ENCODE measurements at regions not wholly inside any gene's neighbourhood (a gene's known extent, or its start where the extent isn't known, plus 50 kb on each side); places are given as distances from the start of the nearest gene placed in this dataset.
A peak's percentile ranks its signal among the peaks of the same experiment; 100 is the strongest.

DNA sequence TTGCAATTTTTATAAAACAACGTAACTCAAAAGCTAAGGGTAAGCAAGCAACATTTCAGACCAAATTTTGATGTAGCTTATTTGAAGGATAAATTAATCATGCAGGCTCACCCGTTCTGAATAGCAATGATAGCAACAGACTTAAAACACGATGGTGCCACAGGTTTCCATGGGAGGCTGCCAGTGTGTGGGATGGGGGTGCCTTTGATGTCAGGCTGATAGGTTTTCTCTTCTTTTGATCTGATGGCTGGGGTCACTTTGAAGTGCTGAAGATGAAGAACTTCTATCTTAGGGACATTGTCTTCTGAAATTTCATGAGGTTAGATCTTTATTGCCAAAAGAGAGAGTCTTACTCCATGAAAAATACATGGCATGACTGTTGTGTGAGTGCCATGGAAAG is 206.8 kb downstream of the LPIN1 start:
- DNase-seq (ENCODE audit: low read depth): no peak

DNA sequence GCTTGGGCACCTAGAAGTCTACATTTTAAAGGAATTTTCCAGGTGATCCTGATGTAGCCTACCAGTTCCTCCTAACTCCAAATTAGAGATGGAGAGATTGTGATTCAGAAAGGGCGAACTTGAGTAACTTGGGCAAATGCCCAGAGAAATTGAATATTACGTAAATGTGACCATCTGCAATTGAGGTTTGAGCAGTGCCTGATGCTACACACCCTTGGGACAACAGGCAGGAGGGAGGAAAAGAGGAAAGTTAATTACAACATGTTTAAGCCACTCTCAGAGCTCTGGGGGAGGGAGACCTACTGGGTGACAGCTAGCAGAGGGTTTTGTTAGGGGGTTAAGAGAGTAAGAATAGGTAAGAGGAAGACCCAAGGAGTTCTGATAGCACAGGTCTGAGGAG is 208.9 kb downstream of the LPIN1 start:
- DNase-seq (ENCODE audit: low read depth): no peak

GRCh38 chr2:11955884-11956291 is 209.5 kb downstream of the LPIN1 start:
- no peak for DNase-seq (ENCODE audit: low read depth)

GRCh38 chr2:11962707-11963328 is 216.4 kb downstream of the LPIN1 start:
- peak; percentile 43 for DNase-seq (ENCODE audit: low read depth)

- no peak for DNase-seq (ENCODE audit: low read depth)
These were observed 217.5 kb downstream of the LPIN1 start for GRCh38 chr2:11963966-11964365.

GRCh38 chr2:11967946-11968465 is 221.6 kb downstream of the LPIN1 start:
- peak; percentile 30 for DNase-seq (ENCODE audit: low read depth)

DNA sequence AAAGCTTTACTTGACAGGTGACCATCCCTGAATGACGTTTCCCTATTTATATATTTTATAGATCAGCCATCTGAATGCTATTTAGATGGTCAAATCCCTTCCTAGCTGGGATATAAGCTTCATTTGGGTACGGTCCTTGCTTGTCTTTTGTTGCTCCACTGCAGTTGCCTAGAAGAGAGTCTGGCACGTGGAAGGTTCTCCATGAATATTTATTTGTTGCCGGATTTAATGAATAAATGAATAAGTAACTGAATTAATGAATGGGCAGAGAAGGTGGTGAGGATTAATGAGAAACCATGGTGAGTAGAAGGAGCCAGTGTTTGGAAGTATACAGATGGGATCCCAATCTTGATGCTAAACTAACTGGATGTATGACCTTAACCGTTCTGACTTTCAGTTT is 222.1 kb downstream of the LPIN1 start:
- no peak for DNase-seq (ENCODE audit: low read depth)

GRCh38 chr2:11969774-11970173 is 223.3 kb downstream of the LPIN1 start:
- DNase-seq (ENCODE audit: low read depth): no peak

DNA sequence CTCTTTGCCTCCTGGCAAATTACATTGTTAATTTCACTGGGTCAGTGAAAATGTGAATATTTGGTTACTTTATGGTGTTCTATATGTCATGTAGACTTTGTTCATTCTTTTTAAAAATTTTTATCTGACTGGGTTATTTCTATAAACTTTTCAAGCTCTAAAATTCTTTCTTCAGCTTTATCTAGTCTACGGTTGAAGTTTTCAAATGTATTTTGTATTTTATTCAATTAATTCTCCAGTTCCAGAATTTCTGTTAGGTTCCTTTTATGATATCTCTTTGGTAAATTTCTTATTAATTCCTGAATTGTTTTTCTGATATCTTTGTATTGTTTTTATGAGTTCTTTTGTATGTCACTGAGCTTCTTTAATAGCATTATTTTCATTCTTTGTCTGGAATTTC is 228.1 kb downstream of the LPIN1 start:
- DNase-seq (ENCODE audit: low read depth): no peak

- no peak for DNase-seq (ENCODE audit: low read depth)
These were observed 228.9 kb downstream of the LPIN1 start for GRCh38 chr2:11975373-11975772.

DNA sequence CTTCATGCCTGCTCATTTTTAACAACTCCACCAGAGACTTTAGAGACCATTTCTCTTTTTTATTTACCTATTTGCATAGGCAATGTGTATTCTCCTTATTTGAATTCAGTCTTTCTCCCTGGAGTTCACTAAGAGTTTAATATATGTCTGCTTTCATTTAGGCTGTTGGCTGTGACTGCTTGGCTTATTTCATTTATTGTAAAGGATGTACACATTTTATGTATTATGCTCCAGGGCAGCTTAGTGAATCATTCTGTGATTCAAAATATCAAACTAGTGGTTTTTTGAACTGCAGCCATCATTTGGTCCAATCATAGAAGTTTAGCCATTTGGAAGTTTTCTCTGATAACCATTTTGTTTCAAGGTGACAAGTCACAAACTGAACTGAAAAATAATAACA is 229.6 kb downstream of the LPIN1 start:
- DNase-seq (ENCODE audit: low read depth): no peak

- no peak for DNase-seq (ENCODE audit: low read depth)
These were observed 231.5 kb downstream of the LPIN1 start for GRCh38 chr2:11977766-11978524.

GRCh38 chr2:11980809-11981208 is 234.4 kb downstream of the LPIN1 start:
- DNase-seq (ENCODE audit: low read depth): no peak

- DNase-seq (ENCODE audit: low read depth): no peak
These were observed 237.0 kb downstream of the LPIN1 start for GRCh38 chr2:11983401-11983800.

DNA sequence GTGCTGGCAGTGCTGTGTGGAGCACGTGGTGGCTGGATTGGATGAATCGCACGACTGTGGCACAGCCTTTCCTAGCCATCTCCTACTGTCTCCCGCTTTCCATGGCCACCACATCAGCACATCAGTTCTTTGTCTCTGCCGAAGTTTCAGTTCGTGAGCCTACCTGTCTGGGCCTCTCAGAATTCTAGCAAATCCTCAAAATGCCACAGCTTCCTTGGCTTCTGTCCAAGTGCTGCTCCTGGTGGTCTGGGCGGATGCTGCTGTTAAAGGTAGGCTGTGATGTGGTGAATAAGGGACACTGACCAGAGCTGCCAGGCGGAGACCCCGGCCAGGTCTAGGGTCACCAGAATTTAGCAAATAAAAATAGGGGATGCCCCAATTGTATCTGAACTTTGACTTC is 237.4 kb downstream of the LPIN1 start:
- no peak for DNase-seq (ENCODE audit: low read depth)

DNA sequence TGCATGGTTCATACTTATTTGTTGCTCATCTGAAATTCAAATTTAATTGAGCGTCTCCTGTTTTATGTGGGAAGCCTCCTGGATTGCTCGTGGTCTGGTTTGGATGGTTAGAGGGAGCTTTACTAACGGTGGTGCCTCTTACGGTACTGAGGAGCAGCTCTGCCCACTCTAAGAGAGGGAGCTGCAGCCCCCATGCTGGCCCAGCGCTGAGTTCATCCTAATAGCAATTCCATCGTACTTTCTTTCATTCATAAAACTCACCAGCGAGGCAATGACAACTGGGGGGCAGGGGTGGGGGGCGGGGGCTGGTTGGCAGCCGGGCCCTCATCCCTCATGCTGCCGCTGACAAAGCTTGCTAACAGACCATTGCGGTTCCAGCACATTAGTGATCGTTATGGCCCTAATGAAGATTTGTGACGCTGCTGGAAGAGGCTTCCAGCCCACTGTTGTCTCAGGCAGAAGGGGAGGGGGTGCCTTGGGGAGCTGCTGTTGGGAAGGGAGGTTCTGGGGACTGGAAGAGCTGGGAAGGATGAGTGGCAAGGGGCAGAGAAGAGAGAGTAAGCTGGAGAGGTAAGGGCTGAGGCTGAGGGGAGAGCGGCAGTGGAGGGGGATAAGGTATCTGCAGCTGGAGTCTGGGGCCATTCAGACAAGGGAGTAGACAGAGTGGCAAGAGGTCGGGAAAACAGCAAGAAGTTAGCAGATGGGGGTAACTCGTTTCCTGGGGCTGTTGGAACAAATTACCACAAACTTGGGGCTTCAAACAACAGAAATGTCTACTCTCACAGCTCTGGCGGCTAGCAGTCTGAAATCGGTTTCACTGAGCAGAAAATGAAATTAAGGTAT is 238.1 kb downstream of the LPIN1 start:
- DNase-seq (ENCODE audit: low read depth): no peak

DNA sequence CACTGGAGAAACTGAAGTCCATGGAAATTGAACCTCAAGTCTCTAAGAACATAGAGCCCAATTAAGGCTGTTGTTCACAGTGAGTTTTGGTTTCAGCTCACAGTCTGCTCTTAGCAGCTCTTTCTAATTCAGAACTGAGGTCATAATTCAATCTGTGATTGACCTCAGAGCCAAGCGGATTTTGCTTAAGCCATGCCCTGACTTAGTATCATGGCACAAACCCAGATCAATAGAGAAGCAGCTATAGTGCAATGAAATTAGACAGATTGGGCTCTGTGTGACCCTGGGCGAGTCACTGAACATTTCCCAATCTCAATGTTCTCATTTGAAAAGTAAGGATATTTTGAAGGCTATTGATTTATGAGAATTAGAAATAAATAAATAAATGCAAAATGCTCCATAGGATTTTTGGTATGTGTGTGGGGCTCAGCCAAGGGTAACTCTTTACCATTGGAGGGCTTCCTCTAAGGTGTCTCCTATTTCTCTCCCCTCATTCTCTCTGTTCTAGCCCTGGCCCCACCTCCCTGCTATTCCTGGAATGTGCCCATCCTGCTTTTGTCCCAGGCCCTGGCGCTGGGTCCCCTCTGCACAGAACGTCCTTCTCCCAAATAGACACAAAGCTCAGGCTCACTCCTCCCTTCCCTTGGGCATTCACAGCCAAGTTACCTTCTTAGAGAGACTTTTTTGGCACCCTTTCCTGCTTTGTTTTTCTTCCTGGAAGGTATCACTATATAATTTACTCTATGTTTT is 239.6 kb downstream of the LPIN1 start:
- DNase-seq (ENCODE audit: low read depth): no peak

GRCh38 chr2:11987151-11987550 is 240.7 kb downstream of the LPIN1 start:
- DNase-seq (ENCODE audit: low read depth): no peak

DNA sequence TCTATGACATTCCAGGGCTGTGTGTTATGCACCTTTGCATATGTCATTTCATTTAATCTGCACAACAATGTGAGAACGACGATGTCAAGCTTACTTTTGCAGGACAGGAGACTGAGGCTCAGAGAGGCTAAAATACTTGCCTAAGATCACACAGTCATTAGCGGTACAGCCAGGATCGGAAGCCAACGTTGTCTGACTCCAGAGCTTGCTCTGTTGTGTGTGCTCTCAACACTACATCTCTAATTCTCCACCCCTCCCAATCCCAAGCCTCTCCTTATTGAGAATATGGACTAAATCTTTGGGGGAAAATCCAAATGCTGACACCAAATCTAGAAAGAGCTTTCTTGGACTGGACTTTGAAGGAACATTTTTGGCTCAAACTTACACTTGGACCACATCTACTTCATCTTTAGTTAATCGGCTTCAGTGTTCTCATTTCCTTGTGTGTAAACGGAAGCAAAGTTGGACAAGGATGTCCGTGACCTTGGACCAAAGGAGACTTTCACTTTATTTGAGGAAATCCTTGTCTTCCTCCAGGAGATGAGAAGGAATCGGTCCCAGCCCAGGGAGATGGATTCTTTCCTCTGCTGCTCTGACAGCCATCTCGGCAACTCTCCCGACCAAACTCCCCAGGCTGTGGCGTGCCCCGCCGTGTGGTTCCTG is 242.4 kb downstream of the LPIN1 start:
- no peak for DNase-seq (ENCODE audit: low read depth)

GRCh38 chr2:11989354-11989703 is 242.9 kb downstream of the LPIN1 start:
- no peak for DNase-seq (ENCODE audit: low read depth)

DNA sequence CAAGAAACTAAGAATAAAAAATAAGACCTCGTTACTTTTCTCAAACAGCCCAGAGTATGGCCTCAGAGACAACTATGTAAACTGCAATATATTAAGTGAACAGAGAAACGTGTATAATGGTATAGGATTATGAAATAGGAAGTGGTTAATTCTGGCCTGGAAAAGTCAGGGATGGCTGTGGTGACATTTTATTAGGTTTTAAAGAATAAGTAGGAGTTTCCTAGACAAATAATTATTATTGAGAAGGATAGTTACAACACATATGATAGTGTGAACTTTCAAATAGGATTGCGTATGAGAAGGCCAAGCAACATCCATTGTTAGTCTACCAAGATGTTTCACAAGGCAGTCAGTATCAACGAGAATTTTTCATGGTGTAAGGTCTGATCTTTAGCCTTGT is 244.1 kb downstream of the LPIN1 start:
- DNase-seq (ENCODE audit: low read depth): no peak

- DNase-seq (ENCODE audit: low read depth): no peak
These were observed 247.3 kb downstream of the LPIN1 start for GRCh38 chr2:11993749-11994148.
